IMR-90 (cell line): ENCODE measurements at regions not wholly inside any gene's neighbourhood (a gene's known extent, or its start where the extent isn't known, plus 50 kb on each side); places are given as distances from the start of the nearest gene placed in this dataset.

Experiments used
- ATAC-seq: fragments of 200-7000 bp; cut with Tn5 transposase; 2 replicates; pipeline ENCODE4 v1.9.1; 2020; ENCODE audit warnings: low read depth, mild to moderate bottlenecking, moderate library complexity
- BruUV-seq: library from RNA; stranded (reverse); fragments of 400-500 nt; replicated peaks from 2 replicates; lab custom pipeline; 2021; lab: Mats Ljungman, UMichigan
- CTCF ChIA-PET: fragments of 300-600 bp; formaldehyde crosslinking; extraction: SDS; loops from one replicate; lab custom pipeline; 2021; ENCODE audit warnings: antibody characterized with exemption; lab: Yijun Ruan, JAX
- POLR2A ChIA-PET: fragments of 300-600 bp; sonication (Branson Sonifier 250); formaldehyde crosslinking; loops from one replicate; lab custom pipeline; 2022; ENCODE audit warnings: antibody characterized with exemption; ENCODE audit not compliant: unreplicated experiment; lab: Charles Lee
- DNase-seq: peaks from one replicate; pipeline ENCODE4 v3.0.0; 2013
- H2AFZ ChIP-seq: replicated peaks from 2 replicates; pipeline ENCODE3; 2013; ENCODE audit warnings: low read length, mild to moderate bottlenecking; ENCODE audit not compliant: poor library complexity
- H2AK5ac ChIP-seq: 2 replicates; pipeline ENCODE4 v1.6.1; 2013; ENCODE audit warnings: low read depth, low read length, inconsistent platforms
- H2AK9ac ChIP-seq: replicated peaks from 2 replicates; pipeline ENCODE3; 2013; ENCODE audit warnings: mild to moderate bottlenecking, low read depth, low read length, moderate library complexity; ENCODE audit not compliant: poor library complexity
- H2BK120ac ChIP-seq: 2 replicates; pipeline ENCODE4 v1.6.1; 2013; ENCODE audit warnings: low read depth, low read length, inconsistent platforms
- H2BK15ac ChIP-seq: 3 replicates; pipeline ENCODE4 v1.6.1; 2013; ENCODE audit warnings: low read depth, low read length, inconsistent platforms
- H2BK20ac ChIP-seq: 2 replicates; pipeline ENCODE4 v1.6.1; 2013; ENCODE audit warnings: low read depth, mild to moderate bottlenecking, inconsistent platforms, low read length, moderate library complexity
- H2BK5ac ChIP-seq: 2 replicates; pipeline ENCODE4 v1.6.1; 2013; ENCODE audit warnings: mild to moderate bottlenecking, low read depth, low read length, inconsistent platforms; ENCODE audit not compliant: poor library complexity, severe bottlenecking
- H3K14ac ChIP-seq: replicated peaks from 2 replicates; pipeline ENCODE4 v1.6.1; 2013; ENCODE audit warnings: low read depth, low read length, inconsistent platforms
- H3K18ac ChIP-seq: 2 replicates; pipeline ENCODE4 v1.6.1; 2013; ENCODE audit warnings: low read depth, low read length, control low read depth
- H3K23ac ChIP-seq: 2 replicates; pipeline ENCODE4 v1.6.1; 2013; ENCODE audit warnings: low read depth, low read length, inconsistent platforms
- H3K27ac ChIP-seq: 2 replicates; pipeline ENCODE4 v1.5.1; 2013; ENCODE audit warnings: mild to moderate bottlenecking, control low read depth, low read length; ENCODE audit not compliant: insufficient read depth
- H3K27me3 ChIP-seq: 2 replicates; pipeline ENCODE4 v1.6.1; 2013; ENCODE audit warnings: low read length; ENCODE audit not compliant: control insufficient read depth, insufficient read depth
- H3K36me3 ChIP-seq: 2 replicates; pipeline ENCODE4 v1.6.1; 2013; ENCODE audit warnings: low read length, mixed read lengths; ENCODE audit not compliant: control insufficient read depth, insufficient read depth
- H3K4ac ChIP-seq: 2 replicates; pipeline ENCODE4 v1.6.1; 2013; ENCODE audit warnings: low read depth, low read length, inconsistent platforms
- H3K4me1 ChIP-seq: 2 replicates; pipeline ENCODE4 v1.6.1; 2013; ENCODE audit warnings: low read length, mixed read lengths; ENCODE audit not compliant: control insufficient read depth, insufficient read depth
- H3K4me2 ChIP-seq: 2 replicates; pipeline ENCODE4 v1.6.1; 2013; ENCODE audit warnings: low read depth, mild to moderate bottlenecking, control low read depth, low read length, moderate library complexity
- H3K4me3 ChIP-seq: 2 replicates; pipeline ENCODE4 v1.5.1; 2013; ENCODE audit warnings: low read depth, mild to moderate bottlenecking, control low read depth, low read length, moderate library complexity; ENCODE audit not compliant: insufficient read depth
- H3K56ac ChIP-seq: 2 replicates; pipeline ENCODE4 v1.6.1; 2013; ENCODE audit warnings: low read length, inconsistent platforms; ENCODE audit not compliant: insufficient read depth; ENCODE audit errors: extremely low read depth
- H3K79me1 ChIP-seq, 2 experiments: 2 replicates each; pipeline ENCODE4 v1.6.1; 2013; ENCODE audit warnings: low read length in 2 of 2, inconsistent platforms in 1 of 2, low read depth in 1 of 2
- H3K9ac ChIP-seq: 2 replicates; pipeline ENCODE4 v1.6.1; 2013; ENCODE audit warnings: low read depth, low read length, control low read depth
- H3K9me1 ChIP-seq: 2 replicates; pipeline ENCODE4 v1.6.1; 2013; ENCODE audit warnings: low read length, inconsistent platforms; ENCODE audit not compliant: insufficient read depth
- H3K9me3 ChIP-seq: 2 replicates; pipeline ENCODE4 v1.6.1; 2013; ENCODE audit warnings: low read length; ENCODE audit not compliant: control insufficient read depth, insufficient read depth
- H4K20me1 ChIP-seq: 2 replicates; pipeline ENCODE4 v1.6.1; 2013; ENCODE audit warnings: low read length, inconsistent platforms; ENCODE audit not compliant: insufficient read depth
- H4K5ac ChIP-seq: 2 replicates; pipeline ENCODE4 v1.6.1; 2013; ENCODE audit warnings: mild to moderate bottlenecking, low read depth, low read length, control low read depth
- H4K8ac ChIP-seq, 2 experiments: 2 replicates each; pipeline ENCODE4 v1.6.1; 2013; ENCODE audit warnings: low read depth in 2 of 2, low read length in 2 of 2, control low read depth in 1 of 2, inconsistent platforms in 1 of 2
- H4K91ac ChIP-seq: 2 replicates; pipeline ENCODE4 v1.6.1; 2013; ENCODE audit warnings: low read depth, low read length, inconsistent platforms; ENCODE audit not compliant: insufficient read depth
- CEBPB ChIP-seq: IDR thresholded peaks from 2 replicates; pipeline ENCODE4 v1.6.1; 2012; ENCODE audit warnings: low read depth, low read length, improper control_type of control experiment
- FOS ChIP-seq: fragments of 150-350 bp; IDR thresholded peaks from 2 replicates; pipeline ENCODE4 v1.6.1; 2016; ENCODE audit warnings: low read depth, low read length
- MAFK ChIP-seq: IDR thresholded peaks from 2 replicates; pipeline ENCODE4 v1.6.1; 2012; ENCODE audit warnings: low read depth, low read length, improper control_type of control experiment
- MXI1 ChIP-seq: IDR thresholded peaks from 2 replicates; pipeline ENCODE4 v1.6.1; 2012; ENCODE audit warnings: low read depth, mild to moderate bottlenecking, low read length, moderate library complexity, borderline replicate concordance
- NFE2L2 ChIP-seq: fragments of 150-350 bp; IDR thresholded peaks from 2 replicates; pipeline ENCODE4 v1.6.1; 2016; ENCODE audit warnings: low read depth, mild to moderate bottlenecking, low read length
- RAD21 ChIP-seq: IDR thresholded peaks from 2 replicates; pipeline ENCODE4 v1.6.1; 2012; ENCODE audit warnings: low read length, improper control_type of control experiment
- WGBS, 2 experiments: methylation state at CpG; one replicate each; pipeline versions ENCODE4 v1.1.5 to v1.1.7; 2013; ENCODE audit warnings: missing lambda C conversion rate in 2 of 2; ENCODE audit not compliant: insufficient read length in 1 of 2; ENCODE audit errors: extremely low coverage in 2 of 2; 5-methylcytosine and 5-hydroxymethylcytosine counted together
- dilution Hi-C: fragments of 300-500 bp; cut with HindIII; formaldehyde crosslinking; loops from one replicate; pipeline ENCODE4 v1.14.3; 2018; ENCODE audit warnings: low sequenced_read_pairs; ENCODE audit not compliant: unreplicated experiment
- in situ Hi-C: fragments of 300-500 bp; cut with MboI; formaldehyde crosslinking; loops from 3 replicates; pipeline ENCODE4 v1.14.3; 2019; ENCODE audit warnings: low sequenced_read_pairs, inconsistent platforms, mixed read lengths
- intact Hi-C: fragments of 100-400 bp; cut with micrococcal nuclease; formaldehyde crosslinking; loops from 2 replicates; pipeline ENCODE4 v1.10.0; 2022
- TF ChIP-seq, protein P1 (sequence below): conservative IDR thresholded peaks from 2 replicates; pipeline ENCODE4 v1.5.1; 2012; ENCODE audit warnings: mild to moderate bottlenecking, low read depth, low read length, improper control_type of control experiment

DNA sequence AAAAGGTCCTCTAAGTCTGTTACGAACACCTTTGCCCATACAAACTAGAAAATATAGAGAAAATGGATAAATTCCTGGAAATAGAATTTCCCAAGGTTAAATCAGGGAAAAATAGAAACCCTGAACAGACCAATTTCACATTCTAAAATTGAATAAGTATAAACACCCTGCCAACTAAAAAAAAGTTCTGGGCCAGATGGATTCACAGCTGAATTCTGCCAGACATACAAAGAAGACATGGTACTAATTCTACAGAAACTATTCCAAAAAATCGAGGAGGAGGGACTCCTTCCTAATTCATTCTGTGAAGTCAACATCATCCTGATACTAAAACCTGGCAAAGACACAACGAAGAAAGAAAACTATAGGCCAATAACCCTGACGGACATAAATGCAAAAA, 400.4 kb upstream of the SEMA3A start:
- Histone ChIP-seq H3K4me2 (no peak overlapping the region), H3K56ac (no peak overlapping the region), H3K23ac (no peak overlapping the region), H4K5ac (no peak overlapping the region), H3K9ac (no peak overlapping the region), H2AK5ac (no peak overlapping the region), H3K4me3 (no peak overlapping the region), H3K9me3 (no peaks in the 10 kb centered on the region), H3K4ac (no peak overlapping the region), H2BK5ac (no peak overlapping the region), H2BK120ac (no peak overlapping the region), H3K14ac (no peak overlapping the region), H4K8ac (no peak overlapping the region), H3K27ac (no peak overlapping the region), H4K20me1 (no peaks in the 10 kb centered on the region), H2AFZ (no peak overlapping the region), H3K79me1 (no peaks in the 10 kb centered on the region), H4K91ac (no peak overlapping the region), H3K27me3 (no peaks in the 10 kb centered on the region), H3K36me3 (no peaks in the 10 kb centered on the region), H3K9me1 (no peaks in the 10 kb centered on the region), H2BK20ac (no peak overlapping the region), H2AK9ac (no peak overlapping the region), H3K18ac (no peak overlapping the region), H3K4me1 (no peaks in the 10 kb centered on the region), H2BK15ac (no peak overlapping the region)
- ChIA-PET POLR2A (no interaction called here), CTCF (no interaction called here)
- dilution Hi-C loops = no loop called here
- intact Hi-C loops = no loop called here
- ATAC-seq = no peak
- in situ Hi-C loops = no loop called here
- TF ChIP-seq NFE2L2 (no peak), MXI1 (no peak), FOS (no peak), MAFK (no peak), RAD21 (no peak), CEBPB (no peak)
- TF ChIP-seq, protein P1, sequence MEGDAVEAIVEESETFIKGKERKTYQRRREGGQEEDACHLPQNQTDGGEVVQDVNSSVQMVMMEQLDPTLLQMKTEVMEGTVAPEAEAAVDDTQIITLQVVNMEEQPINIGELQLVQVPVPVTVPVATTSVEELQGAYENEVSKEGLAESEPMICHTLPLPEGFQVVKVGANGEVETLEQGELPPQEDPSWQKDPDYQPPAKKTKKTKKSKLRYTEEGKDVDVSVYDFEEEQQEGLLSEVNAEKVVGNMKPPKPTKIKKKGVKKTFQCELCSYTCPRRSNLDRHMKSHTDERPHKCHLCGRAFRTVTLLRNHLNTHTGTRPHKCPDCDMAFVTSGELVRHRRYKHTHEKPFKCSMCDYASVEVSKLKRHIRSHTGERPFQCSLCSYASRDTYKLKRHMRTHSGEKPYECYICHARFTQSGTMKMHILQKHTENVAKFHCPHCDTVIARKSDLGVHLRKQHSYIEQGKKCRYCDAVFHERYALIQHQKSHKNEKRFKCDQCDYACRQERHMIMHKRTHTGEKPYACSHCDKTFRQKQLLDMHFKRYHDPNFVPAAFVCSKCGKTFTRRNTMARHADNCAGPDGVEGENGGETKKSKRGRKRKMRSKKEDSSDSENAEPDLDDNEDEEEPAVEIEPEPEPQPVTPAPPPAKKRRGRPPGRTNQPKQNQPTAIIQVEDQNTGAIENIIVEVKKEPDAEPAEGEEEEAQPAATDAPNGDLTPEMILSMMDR = no peak
- no peak for DNase-seq
- no TSS peak for BruUV-seq
- no CpG with 5 or more reads among the region's 4 CpGs for WGBS, 2 experiments
